KMS-11 (cell line): ENCODE measurements at regions not wholly inside any gene's neighbourhood (a gene's known extent, or its start where the extent isn't known, plus 50 kb on each side); places are given as distances from the start of the nearest gene placed in this dataset.

Experiments
- H2AFZ ChIP-seq: fragments of 200-600 bp; sonication (generic); 2 replicates; pipeline ENCODE4 v1.6.1; 2016; ENCODE audit warnings: antibody characterized with exemption, mixed run types, low read depth
- H3K27ac ChIP-seq: fragments of 200-600 bp; sonication (generic); 2 replicates; pipeline ENCODE4 v1.6.1; 2016; ENCODE audit warnings: mild to moderate bottlenecking, mixed run types
- H3K27me3 ChIP-seq: fragments of 200-600 bp; sonication (generic); 2 replicates; pipeline ENCODE4 v1.6.1; 2017; ENCODE audit warnings: mild to moderate bottlenecking, low read depth, mixed run types, moderate library complexity; ENCODE audit not compliant: insufficient read depth
- H3K36me3 ChIP-seq: fragments of 200-600 bp; sonication (generic); 2 replicates; pipeline ENCODE4 v1.6.1; 2017; ENCODE audit warnings: mild to moderate bottlenecking, mixed run types; ENCODE audit not compliant: insufficient read depth
- H3K4me1 ChIP-seq: fragments of 200-600 bp; sonication (generic); 2 replicates; pipeline ENCODE4 v1.6.1; 2016; ENCODE audit warnings: mild to moderate bottlenecking, low read depth, mixed run types; ENCODE audit not compliant: poor library complexity, severe bottlenecking
- H3K4me2 ChIP-seq: fragments of 200-600 bp; sonication (generic); 2 replicates; pipeline ENCODE4 v1.7.0; 2016; ENCODE audit warnings: mild to moderate bottlenecking, mixed run types
- H3K4me3 ChIP-seq: fragments of 200-600 bp; sonication (generic); IDR thresholded peaks from 2 replicates; pipeline ENCODE4 v1.6.1; 2017; ENCODE audit warnings: low read depth, low read length, mixed read lengths; ENCODE audit not compliant: insufficient read depth
- H3K79me2 ChIP-seq: fragments of 200-600 bp; sonication (generic); 2 replicates; pipeline ENCODE4 v1.6.1; 2016; ENCODE audit warnings: low read depth, mixed run types; ENCODE audit not compliant: insufficient read depth
- H3K9ac ChIP-seq: fragments of 200-600 bp; sonication (generic); 2 replicates; pipeline ENCODE4 v1.6.1; 2016; ENCODE audit warnings: mild to moderate bottlenecking, mixed run types
- H4K20me1 ChIP-seq: fragments of 200-600 bp; sonication (generic); 2 replicates; pipeline ENCODE4 v1.6.1; 2016; ENCODE audit warnings: mild to moderate bottlenecking, mixed run types; ENCODE audit not compliant: insufficient read depth
- CTCF ChIP-seq: fragments of 200-600 bp; sonication (generic); conservative IDR thresholded peaks from 2 replicates; pipeline ENCODE4 v1.6.1; 2017; ENCODE audit warnings: low read depth, mild to moderate bottlenecking, antibody characterized with exemption, low read length, moderate library complexity, mixed read lengths

- Histone ChIP-seq H3K27ac (no peak overlapping the region), H3K27me3 (no peaks in the 10 kb centered on the region), H4K20me1 (no peaks in the 10 kb centered on the region), H3K79me2 (no peaks in the 10 kb centered on the region), H3K4me1 (peaks cover 28% of the 10 kb centered on the region), H3K4me3 (no peak overlapping the region), H3K4me2 (no peak overlapping the region), H2AFZ (no peak overlapping the region; the same call in 1 of the 2 replicates), H3K36me3 (no peaks in the 10 kb centered on the region), H3K9ac (no peak overlapping the region)
- TF ChIP-seq CTCF, result no peak
Measured at GRCh38 chr19:30895946-30896345, 453.3 kb downstream of the TSHZ3 start.

GRCh38 chr19:30891051-30891450 lies 458.2 kb downstream of the TSHZ3 start:
- no peak overlapping the region for H3K27ac ChIP-seq
- H3K4me1 ChIP-seq, result peaks cover 28% of the 10 kb centered on the region
- no peak for TF ChIP-seq CTCF

GRCh38 chr19:30890033-30890432 lies 459.2 kb downstream of the TSHZ3 start:
- Histone ChIP-seq H4K20me1 (no peaks in the 10 kb centered on the region), H3K27me3 (no peaks in the 10 kb centered on the region), H3K4me3 (no peak overlapping the region), H3K4me2 (no peak overlapping the region), H2AFZ (no peak overlapping the region), H3K4me1 (peaks cover 20% of the 10 kb centered on the region), H3K79me2 (no peaks in the 10 kb centered on the region), H3K27ac (no peak overlapping the region), H3K9ac (no peak overlapping the region), H3K36me3 (no peaks in the 10 kb centered on the region)
- TF ChIP-seq CTCF, result no peak

More at GRCh38 chr19:30891051-30891450, 458.2 kb downstream of the TSHZ3 start:
- H4K20me1 ChIP-seq, result no peaks in the 10 kb centered on the region
- H3K9ac ChIP-seq, result no peak overlapping the region
- no peaks in the 10 kb centered on the region for H3K36me3 ChIP-seq
- no peaks in the 10 kb centered on the region for H3K27me3 ChIP-seq
- H3K79me2 ChIP-seq, result no peaks in the 10 kb centered on the region
- no peak overlapping the region for H3K4me2 ChIP-seq
- H2AFZ ChIP-seq, result no peak overlapping the region
- no peak overlapping the region for H3K4me3 ChIP-seq

GRCh38 chr19:30888937-30889336 lies 460.3 kb downstream of the TSHZ3 start:
- Histone ChIP-seq H3K4me1 (peaks cover 9% of the 10 kb centered on the region), H3K4me2 (no peak overlapping the region), H3K4me3 (no peak overlapping the region), H3K27ac (no peak overlapping the region), H3K79me2 (no peaks in the 10 kb centered on the region), H3K9ac (no peak overlapping the region), H4K20me1 (no peaks in the 10 kb centered on the region), H2AFZ (no peak overlapping the region), H3K27me3 (no peaks in the 10 kb centered on the region), H3K36me3 (no peaks in the 10 kb centered on the region)
- TF ChIP-seq CTCF, result no peak
